A673 (cell line): ENCODE measurements at regions not wholly inside any gene's neighbourhood (a gene's known extent, or its start where the extent isn't known, plus 50 kb on each side); places are given as distances from the start of the nearest gene placed in this dataset.

Experiments
- CTCF ChIP-seq: fragments of 300-800, 200-600 bp; sonication (generic); conservative IDR thresholded peaks from 2 replicates; pipeline ENCODE4 v1.5.1; 2017; ENCODE audit warnings: low read depth, mild to moderate bottlenecking, antibody characterized with exemption, low read length, moderate library complexity, mixed read lengths
- EZH2 ChIP-seq: fragments of 200-600 bp; sonication (generic); IDR thresholded peaks from 2 replicates; pipeline ENCODE4 v1.6.1; 2017; ENCODE audit warnings: borderline replicate concordance, low read depth, mild to moderate bottlenecking, mixed read lengths, antibody characterized with exemption, low read length; ENCODE audit not compliant: poor library complexity, severe bottlenecking

DNA sequence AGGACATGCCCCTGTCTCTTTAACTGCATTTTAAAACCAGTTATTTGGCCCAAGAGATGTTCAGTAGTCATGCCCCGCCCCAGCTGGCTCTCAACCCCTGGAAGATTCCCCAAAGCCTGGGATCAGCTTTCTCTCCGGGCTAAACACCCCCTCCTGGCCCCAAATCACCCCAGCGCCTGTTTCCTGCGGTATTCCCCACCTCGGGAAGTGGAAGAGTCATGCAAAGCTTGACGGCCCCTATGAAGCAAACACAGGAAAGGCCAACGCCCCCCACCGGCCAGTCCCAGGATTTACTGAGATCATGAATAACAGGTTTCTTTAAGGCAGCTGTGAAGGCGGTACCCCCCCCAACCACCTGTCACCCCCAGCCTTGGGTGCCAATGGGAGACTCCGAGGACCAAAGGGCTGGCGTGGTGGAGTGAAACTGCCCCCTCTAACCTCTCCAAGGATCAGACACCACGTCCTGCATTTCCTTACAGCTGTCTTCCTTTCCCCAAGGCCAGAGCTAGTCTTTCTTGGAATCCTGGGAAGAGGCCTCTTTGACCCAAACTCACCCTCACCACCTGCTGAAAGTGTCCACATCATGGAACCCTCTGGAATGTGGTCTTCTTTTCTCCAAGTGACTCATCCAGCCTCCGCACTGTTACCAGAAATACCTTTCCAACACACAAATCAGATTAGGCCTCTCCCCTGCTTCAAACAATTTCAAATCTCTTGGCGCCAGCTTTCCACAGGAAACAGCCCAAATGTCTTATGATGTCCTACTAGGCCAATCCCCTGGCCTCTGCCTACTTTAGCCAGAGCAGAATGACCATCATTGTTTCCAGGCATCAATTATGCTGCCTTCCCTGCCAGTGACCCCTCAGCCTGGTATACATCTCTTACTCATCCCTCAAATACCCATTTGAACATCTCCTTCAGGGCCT is 301.5 kb downstream of the ZEB1 start:
- TF ChIP-seq CTCF (peak; percentile 37), EZH2 (no peak)
